ENCODE measurements at regions not wholly inside any gene's neighbourhood (a gene's known extent, or its start where the extent isn't known, plus 50 kb on each side); places are given as distances from the start of the nearest gene placed in this dataset.

DNA sequence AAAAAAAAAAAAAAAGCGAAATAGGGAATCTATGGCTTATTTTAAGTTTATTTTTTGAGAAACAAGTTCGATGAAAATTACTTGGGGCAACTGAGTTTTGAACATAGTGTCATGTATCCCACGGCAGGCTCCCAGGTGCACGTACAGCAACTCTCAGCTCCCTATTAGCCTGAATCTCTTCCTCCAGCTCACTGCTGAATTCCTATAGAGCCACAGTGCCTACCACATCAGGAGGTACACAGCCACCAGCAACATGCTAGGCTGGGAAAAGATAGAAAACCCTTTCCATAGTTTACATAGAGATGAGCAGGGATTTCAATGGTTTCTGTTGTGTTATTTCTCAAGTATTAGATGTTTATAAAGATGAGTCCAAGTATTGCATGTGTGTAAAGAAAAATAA, 115.9 kb upstream of the RGMB start:
- TF ChIP-seq, protein P1, sequence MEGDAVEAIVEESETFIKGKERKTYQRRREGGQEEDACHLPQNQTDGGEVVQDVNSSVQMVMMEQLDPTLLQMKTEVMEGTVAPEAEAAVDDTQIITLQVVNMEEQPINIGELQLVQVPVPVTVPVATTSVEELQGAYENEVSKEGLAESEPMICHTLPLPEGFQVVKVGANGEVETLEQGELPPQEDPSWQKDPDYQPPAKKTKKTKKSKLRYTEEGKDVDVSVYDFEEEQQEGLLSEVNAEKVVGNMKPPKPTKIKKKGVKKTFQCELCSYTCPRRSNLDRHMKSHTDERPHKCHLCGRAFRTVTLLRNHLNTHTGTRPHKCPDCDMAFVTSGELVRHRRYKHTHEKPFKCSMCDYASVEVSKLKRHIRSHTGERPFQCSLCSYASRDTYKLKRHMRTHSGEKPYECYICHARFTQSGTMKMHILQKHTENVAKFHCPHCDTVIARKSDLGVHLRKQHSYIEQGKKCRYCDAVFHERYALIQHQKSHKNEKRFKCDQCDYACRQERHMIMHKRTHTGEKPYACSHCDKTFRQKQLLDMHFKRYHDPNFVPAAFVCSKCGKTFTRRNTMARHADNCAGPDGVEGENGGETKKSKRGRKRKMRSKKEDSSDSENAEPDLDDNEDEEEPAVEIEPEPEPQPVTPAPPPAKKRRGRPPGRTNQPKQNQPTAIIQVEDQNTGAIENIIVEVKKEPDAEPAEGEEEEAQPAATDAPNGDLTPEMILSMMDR (IDR thresholded peaks at IDR 0.05) = no peak
- no peak for TF ChIP-seq POLR2A (IDR thresholded peaks at IDR 0.05)
